Hepatocyte (in vitro differentiated cells): ENCODE measurements at regions not wholly inside any gene's neighbourhood (a gene's known extent, or its start where the extent isn't known, plus 50 kb on each side); places are given as distances from the start of the nearest gene placed in this dataset.

ENCODE experiments used
- CTCF ChIP-seq: fragments of 200-600 bp; sonication (generic); IDR thresholded peaks from 2 replicates; pipeline ENCODE4 v1.5.1; 2016; ENCODE audit warnings: antibody characterized with exemption, mild to moderate bottlenecking; ENCODE audit not compliant: poor library complexity
- EZH2 ChIP-seq: fragments of 200-600 bp; sonication (generic); IDR thresholded peaks from 2 replicates; pipeline ENCODE4 v1.6.1; 2016; ENCODE audit warnings: antibody characterized with exemption, mild to moderate bottlenecking, borderline replicate concordance

- no peak for TF ChIP-seq CTCF
- no peak for TF ChIP-seq EZH2
These were observed 437.3 kb upstream of the BCHE start for GRCh38 chr3:166274351-166275023.
